Activated CD4-positive, alpha-beta T cell treated with anti-CD3 and anti-CD28 coated beads, Interleukin-10, Interleukin-2, amounts not matched to agents 100 ng/mL and 50 ng/mL, durations not matched to agents 16 hours and 8 hours (primary cell): ENCODE measurements at regions not wholly inside any gene's neighbourhood (a gene's known extent, or its start where the extent isn't known, plus 50 kb on each side); places are given as distances from the start of the nearest gene placed in this dataset.
"Not testable (repeated sequence)": the region's sequence is repeated elsewhere in the genome, so short reads cannot be mapped to it uniquely, and the experiment has no call there.

ENCODE experiments used
- DNase-seq: peaks from one replicate; pipeline ENCODE4 v3.0.0-alpha.2; 2020

DNA sequence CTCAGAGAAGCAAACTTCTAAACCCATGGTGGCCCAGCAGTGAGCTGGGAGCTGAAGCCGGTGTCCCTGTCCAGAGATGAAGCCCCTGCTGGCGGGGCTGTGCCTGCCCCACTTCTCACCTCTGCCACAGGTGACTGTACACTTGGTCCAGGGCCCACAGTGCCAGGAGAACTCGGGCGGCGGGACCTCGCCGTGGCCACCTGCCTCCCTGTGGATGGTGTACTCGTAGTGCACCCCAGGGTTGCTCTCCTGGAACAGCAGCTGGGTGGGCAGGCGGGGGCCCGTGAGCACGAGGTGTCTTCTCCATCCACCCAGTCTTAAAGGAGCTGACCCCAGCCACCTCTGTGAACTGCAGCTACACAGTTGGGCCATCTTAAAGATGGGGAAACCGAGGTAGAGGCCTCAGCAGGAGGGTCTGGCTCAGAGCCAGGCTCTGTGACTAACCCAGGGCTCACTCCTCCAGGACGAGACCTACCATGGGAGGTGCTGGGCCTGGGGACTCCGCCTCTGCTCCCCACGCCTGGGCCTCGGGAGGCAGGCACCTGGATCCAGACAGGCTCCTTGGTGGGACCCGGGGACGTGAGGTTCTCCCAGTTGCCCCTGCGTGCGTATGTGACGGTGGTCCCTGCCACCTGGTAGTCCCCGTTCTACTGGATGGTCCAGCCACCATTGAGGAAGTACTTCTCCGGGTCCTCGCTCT is 113.1 kb upstream of the AKAP13 start:
- DNase-seq, result not testable (repeated sequence)

DNA sequence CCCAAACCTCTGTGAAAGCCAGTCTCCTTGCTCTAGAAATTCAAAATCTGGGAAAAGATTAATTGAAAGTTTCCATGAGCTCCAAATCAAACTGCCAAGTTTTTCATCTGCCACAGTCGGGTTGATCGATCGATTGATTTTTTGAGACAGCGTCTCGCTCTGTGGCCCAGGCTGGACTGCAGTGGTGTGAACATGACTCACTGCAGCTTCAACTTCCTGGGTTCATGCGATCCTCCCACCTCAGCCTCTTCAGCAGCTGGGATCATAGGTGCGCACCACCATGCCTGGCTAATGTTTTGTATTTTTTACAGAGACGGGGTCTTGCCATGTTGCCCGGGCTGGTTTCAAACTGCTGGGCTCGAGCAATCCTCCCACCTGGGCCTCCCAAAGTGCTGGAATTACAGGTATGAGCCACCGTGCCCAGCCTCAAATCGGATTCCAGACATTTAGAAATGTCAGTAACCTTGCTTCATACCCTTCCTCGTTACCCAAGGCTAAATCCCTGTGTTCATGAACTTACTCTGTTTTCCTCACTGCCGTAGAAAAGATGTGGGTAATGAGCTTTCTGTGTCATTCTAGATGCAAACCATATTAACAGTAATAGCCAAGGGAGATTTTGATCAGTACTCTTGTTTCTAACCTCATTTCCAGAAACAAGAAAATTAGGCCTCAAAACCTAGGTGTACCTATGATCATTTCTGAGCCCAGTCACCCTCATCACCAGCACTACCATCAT is 105.9 kb upstream of the AKAP13 start:
- no peak for DNase-seq

DNA sequence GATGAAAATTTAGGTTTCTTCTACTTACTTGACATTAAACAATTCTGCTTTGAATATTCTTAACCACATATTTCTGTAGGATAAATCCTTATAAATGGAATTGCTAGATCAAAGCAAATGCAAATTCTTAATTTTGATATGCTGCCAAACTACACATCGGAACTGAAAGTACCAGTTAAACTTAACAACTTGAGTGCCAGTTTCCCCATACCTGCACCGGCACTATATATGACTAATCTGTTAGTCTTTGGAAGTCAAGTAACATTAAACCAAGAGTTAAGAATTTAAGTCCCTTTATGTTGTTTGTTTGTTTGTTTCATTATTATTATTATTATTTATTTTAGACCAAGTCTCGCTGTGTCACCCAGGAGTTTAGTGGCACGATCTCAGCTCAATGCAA is 103.9 kb upstream of the AKAP13 start:
- no peak for DNase-seq

DNA sequence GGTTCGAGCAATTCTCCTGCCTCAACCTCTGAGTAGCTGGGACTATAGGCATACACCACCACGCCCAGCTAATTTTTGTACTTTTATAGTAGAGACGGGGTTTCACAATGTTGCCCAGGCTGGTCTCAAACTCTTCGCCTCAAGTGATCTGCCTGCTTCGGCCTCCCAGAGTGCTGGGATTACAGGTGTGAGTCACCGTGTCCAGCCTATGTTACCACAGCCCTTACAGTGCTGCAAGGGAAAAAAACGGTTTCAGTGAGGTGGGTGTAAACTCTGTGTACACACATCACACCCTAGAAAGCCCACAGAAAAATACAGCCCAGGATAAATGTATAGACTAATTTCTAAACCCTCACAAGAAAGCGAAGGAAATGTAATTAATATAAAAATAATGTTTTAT is 103.5 kb upstream of the AKAP13 start:
- DNase-seq, result no peak

DNA sequence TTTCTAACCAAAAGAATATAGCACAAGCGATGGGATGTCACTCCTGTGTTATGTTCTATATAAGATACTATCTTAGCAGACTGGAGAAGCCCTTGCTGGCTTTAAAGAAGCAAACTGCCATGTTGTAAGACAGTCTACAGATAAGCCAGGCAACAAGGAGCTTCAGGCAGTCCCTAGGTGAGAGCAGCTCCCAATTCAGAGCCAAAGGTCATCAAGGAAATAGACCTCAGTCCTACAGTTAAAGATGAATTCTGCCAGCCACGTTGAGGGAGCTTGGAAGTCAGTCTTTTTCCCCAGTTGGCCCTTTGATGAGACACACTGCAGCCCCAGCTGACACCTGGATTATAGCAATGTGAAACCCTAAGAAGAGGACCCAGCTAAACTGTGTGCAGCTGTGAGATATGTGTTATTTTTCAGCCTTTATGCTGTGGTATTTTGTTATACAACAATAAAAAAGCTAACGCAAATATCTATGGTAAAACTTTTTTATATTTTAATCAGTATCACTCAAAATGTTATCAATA is 102.5 kb upstream of the AKAP13 start:
- no peak for DNase-seq

DNA sequence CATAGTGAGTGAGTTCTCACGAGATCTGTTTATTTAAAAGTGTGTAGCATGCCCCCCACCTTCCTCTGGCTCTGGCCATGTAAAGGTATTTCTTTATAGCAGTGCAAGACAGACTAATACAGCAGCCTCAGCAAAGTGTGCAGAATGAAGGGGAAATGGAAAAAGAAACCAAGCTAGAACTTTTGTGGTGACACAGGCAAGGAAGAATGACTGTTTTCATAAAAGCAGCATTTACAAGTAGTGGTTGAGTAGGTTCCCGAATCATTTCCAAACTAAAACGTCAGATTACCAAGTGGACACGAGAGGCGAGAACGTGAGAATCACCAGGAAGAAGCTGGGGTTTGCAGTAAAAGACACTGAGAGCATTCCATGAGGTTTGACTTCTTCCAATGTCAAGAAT is 100.2 kb upstream of the AKAP13 start:
- peak; percentile 61 for DNase-seq

DNA sequence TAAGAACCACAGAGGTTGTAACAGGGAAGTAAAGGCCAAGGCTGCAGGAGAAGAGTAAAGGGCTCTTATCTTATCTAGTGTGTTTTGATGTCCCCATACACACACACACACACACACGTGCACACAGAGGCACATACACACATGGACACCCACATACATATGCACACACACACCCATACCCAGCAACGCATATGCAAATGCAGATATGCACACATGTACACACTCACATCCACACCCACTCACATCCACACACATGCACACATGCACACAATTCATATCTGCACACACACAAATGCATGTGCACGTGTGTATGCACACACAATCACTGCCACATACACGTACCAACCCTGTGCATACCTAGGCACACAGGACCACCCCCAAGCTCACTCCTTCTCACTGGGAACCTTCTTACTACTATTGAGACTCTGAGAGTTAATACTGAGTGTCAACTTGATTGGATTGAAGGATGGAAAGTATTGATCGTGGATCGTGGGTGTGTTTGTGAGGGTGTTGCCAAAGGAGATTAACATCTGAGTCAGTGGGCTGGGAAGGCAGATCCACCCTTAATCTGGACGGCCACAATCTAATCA is 99.0 kb upstream of the AKAP13 start:
- no peak for DNase-seq

DNA sequence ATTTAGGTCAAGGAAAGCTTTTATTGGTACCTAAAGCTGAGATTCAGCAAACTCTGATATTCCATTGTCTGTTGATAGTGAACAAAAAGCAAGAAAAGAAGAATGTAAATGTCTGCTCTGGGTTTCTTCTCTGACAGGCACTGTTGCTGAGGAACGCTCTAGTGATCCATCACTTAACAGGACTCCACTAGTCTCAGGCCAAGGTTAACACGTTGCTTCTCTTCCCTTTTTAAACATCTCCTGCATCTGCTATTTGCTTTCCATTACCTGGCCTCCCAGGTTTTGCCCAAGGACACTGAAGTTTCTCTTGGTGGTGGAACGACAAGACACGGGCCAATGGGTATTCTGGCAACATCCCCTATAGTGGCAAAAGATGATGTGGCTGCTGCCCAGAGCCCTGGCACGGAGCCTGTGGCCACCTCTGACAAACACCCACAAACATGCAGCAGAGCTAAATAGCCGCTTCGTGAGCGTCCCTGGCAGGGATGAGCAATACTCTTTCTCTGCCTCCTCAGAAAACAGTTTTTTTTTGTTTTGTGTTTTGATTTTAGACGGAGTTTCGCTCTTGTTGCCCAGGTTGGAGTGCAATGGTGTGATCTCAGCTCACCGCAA is 97.8 kb upstream of the AKAP13 start:
- no peak for DNase-seq

DNA sequence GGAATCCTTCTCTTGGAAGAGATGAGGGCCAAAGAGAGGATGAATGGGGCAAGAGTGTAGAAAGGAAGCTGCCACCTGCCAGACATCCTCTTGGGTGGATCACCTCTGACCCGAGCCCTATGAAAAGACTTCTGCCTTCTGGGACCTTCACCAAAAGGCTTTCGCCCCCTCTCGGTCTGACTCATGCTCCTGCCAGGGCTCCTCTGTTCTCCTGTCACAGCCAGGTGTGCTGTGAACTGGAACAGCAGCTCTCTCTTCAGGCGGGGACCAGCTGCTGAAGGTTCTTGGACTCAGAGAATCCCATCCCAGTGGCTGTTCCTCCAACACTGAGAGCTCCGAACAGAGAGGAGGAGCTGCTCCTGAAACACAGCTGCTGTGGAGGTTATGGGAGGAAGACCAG is 96.6 kb upstream of the AKAP13 start:
- not testable (repeated sequence) for DNase-seq

DNA sequence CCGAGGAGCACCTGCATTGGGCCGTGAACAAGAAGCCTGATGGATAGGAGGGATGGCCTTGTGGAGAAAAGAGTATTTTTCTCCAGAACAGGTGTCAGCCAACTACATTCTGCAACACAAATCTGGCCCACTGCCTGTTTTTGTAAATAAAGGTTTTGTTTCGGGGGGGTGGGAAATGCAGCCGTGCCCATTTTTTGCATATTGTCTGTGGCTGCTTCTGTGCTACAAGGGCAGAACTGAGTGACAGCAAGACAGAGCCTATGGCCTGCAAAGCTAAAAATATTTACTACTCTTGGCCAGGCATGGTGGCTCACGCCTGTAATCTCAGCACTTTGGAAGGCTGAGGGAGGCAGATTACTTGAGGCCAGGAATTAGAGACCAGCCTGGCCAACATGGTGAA is 95.9 kb upstream of the AKAP13 start:
- no peak for DNase-seq

DNA sequence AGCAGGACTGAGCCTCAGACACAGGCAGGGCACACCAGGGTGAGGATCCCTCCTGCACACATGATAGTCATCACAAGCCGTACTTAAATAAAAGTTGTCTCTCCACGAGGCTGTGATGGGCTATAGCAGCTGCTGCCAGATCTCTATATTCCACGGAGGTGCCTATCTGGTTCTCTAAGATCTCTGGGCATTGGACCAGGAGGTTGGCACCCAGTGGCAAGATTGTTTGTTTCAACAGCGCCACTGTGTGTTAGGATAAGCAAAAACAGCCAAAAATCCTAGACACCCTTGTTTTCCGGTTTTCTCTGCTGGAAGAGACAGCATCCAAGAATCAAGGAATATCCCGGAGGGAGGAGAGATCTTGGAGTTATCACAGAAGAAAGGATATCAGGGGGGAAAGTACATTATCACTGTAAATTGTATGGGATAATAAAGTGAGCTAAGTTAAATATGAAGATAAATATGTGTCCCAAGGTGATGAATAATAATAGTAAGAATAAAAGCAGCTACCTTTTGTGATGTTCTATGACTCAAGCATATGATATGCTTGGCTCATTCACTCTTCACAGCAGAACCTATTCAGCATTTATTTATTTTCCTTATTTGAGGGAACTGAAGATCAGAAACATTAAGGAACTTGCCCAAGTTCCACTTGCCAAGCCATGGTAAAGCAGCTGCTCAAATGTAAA is 90.6 kb upstream of the AKAP13 start:
- peak; percentile 34 for DNase-seq

DNA sequence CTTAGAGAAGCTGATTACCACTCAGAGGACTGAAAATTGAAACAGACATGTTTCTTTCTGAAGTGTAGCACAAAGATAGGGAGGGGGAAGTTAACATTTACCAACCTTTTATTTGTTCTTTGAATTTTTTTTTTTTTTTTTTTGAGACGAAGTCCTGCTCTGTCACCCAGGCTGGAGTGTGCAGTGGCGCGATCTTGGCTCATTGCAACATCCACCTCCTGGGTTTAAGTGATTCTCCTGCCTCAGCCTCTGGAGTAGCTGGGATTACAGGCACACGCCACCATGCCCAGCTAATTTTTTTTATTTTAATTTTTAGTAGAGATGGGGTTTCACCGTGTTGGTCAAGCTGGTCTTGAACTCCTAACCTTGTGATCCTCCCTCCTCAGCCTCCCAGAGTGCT is 87.8 kb upstream of the AKAP13 start:
- DNase-seq, result not testable (repeated sequence)

DNA sequence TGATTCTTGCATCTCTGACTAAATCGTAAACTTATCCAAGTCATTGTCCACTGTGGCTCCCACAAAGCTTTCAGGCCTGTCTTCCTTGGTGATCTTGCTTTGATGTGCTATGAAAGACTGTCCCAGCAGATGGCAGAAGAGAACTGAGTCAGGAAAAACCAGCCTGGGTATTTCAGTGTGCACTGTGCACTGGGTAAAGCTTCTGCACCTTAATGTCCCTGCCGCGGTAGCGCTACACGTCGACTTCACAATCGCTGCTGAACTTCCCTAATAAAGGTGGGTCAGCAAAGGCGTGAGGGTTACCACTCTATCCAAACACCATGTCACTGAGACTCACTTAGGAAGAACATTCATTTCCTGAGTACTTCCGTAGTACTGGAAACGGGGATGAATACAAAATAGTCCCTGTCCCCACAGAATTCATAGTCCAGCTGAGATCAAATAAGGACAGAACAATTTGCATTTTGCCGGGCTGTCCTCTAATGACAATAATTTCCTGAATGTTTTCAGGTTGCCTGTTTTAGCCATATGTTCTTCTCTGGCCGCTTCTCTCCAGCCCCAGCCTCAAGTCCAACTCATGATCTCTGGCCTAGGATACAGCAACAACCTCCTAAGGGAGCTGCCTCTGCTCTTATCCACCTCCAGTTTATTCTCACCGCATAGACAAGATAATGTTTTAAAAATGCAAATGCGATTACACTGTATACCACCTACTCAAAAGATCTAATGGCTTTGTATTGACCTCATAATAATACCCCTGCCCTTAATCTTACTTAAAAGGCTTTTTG is 83.6 kb upstream of the AKAP13 start:
- peak; percentile 83 for DNase-seq

DNA sequence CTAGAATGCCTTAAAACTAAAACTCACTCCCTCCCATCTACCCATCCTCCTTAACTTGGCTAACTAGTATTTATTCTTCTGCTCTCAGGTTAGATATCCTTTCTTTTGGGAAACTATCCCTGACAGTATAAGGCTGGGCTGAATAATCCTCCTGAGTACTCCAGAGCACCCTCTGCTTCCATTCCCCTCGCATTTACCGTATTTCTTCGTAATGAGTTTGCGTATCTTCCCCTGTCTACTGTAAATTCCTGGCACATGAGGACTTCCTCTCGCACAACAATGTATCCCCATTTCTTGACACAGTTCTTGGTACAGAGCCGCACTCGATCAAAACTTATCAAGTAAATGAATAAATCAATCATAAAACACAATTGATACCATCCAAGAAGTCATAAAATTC is 82.9 kb upstream of the AKAP13 start:
- DNase-seq, result no peak

DNA sequence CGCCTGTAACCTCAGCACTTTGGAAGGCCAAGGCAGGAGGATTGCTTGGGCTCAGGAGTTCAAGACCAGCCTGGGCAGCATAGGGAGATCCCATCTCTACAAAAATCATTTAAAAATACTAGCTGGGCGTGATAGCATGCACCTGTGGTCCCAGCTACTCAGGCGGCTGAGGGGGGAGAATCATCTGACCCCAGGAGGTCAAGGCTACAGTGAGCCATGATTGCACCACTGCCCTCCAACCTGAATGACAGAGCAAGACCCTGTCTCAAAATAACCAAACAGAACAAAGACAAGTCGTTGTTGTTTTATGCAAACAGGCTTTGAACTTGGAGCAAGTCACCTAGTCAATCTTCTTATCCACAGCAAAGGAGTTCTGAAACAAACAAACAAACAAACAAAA is 82.0 kb upstream of the AKAP13 start:
- no peak for DNase-seq

DNA sequence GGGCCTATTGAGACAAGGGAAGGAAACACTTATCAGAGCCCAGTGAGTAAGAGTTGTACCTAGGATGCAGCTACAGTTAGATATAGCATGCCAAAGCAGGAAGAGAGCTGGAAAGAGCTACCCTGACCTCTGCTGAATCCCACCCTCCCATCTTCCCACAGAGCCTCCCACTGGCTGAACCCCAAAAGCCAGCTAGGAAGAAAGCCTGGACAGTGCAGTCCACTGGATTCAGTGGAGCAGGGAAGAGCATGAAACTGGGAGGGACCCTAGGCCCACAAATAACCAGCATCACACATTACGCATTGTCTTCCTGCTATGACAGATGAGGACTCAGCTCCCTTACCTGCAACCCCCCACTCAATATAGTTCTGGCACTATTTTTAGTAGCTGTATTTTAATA is 81.5 kb upstream of the AKAP13 start:
- DNase-seq, result no peak

DNA sequence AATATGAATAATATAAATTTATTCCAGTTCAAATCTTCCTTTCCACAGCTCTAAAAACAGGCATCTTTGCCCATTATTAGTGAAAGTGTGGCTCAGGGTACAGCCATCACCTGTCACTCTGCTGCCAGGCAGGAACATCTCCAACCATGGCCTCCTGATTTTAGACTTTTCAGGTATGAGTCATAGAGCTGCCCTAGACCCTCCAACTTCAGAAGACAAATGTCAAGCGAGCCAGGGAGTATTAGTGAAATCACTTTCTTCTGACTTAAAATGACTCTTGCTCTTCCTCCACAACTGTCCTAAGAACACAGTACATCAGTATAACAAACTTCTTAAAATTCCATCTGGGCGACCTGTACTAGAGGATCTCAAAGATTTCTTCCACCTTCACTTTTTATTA is 78.1 kb upstream of the AKAP13 start:
- DNase-seq, result no peak

DNA sequence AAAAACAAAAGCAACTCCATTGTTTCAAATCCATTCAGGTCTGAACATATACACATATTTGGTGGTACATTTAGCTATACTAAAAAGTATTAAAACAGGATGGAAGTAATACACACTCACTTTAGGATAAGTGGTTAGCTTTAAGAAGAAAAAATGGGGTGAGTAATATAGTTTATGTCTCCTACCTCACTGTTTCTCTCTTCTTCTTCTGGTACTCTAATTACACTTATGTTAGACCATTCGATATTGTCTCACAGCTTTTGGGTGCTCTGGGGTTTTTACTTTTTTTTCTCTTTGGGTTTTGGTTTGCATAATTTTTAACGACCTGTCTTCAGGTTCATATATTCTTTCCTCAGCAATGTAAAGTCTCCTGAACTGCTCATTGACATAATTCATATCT is 75.4 kb upstream of the AKAP13 start:
- DNase-seq, result no peak

DNA sequence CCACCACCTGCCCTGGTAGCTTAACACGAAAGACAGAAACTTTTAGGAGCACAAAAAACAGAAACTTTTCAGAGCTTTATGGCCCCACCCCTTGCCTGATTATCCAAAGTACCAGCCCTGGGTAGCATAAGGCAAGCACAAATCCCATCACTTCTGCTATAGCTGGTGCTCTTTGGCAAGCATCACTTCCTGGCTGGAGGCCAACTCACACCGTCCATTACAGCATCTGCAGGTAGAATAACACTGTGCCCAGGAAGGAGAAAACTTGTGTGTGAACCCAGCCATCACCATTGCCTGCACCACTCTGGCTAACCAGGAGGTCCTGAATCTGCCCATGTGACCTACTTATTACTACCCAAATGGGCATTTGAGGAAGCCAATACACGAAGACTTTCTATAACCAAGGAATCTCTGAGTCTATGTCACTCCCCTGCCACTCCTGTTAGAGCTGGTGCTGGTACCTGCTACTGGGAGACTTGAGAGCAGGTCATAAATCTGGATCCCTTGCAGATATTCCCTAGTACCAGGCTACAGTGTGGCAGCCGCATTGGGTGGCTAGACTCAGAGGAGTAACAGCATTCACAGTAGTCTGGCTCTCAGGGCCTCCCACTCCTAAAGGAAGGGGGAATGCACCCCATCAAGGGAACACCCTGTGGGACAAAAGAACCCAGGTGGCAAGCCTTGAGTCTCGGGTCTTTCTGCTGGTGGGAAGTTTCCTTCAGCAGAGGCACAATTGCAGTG is 73.3 kb upstream of the AKAP13 start:
- DNase-seq, result no peak

DNA sequence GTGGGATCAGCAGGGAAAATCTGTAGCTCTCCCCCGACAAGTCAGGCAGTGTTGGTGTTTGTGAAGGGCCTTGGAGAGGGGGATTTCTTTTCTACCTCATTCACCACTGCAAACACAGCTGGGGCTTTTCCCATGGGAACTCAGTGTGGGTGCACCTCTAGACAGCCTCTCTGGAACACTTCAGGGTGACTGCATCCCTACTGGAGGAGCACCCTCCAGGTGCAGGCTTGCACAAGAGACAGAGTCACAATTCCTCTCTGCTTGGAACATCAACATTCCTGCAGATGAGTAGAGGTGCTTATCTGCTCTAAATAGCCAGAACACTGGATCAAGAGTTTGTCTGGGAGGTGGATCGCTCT is 72.7 kb upstream of the AKAP13 start:
- no peak for DNase-seq

DNA sequence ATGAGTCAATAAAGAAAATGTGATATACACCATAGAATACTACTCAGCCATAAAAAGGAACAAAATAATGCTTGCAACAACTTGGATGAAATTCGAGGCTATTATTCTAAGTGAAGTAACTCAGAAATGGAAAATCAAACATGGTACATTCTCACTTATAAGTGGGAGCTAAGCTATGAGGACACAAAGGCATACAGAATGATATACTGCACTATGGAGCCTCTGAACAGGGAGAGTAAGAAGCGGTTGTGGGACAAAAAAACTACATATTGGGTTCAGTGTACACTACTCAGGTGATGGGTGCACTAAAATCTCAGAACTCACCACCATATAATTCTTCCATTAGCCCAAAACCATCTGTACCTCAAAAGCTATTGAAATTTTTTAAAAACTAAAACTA is 68.8 kb upstream of the AKAP13 start:
- no peak for DNase-seq

DNA sequence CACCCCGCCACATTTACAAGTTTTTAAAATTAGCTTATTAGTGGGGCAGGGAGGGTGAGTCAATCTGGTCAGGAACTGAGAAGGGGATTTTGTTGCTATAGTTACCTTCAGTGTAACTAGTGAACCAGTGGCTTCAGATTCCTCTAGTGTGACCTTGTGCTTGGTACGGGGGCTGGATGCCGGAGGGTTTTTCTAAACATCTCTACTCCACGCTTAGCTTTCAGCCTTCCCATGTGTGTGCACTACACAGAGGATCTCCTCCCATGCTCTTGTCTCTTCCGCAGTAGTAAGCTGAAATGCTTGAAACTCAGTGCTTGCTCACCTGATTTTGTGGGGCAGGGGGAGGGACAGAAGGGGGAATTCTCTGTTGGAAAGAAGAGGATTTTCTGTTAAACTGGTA is 67.9 kb upstream of the AKAP13 start:
- DNase-seq, result peak; percentile 46
